LNCaP clone FGC (cell line): ENCODE measurements at regions not wholly inside any gene's neighbourhood (a gene's known extent, or its start where the extent isn't known, plus 50 kb on each side); places are given as distances from the start of the nearest gene placed in this dataset.

Experiments
- DNase-seq: peaks from one replicate; pipeline ENCODE4 v3.0.0-alpha.2; 2011; ENCODE audit warnings: low read depth
- H3K4me3 ChIP-seq: 2 replicates; pipeline ENCODE4 v1.5.1; 2011; ENCODE audit warnings: mild to moderate bottlenecking, low read depth, low read length, control low read depth
- TF ChIP-seq, protein P1 (sequence below): IDR thresholded peaks from 2 replicates; pipeline ENCODE4 v1.5.1; 2012; ENCODE audit warnings: mild to moderate bottlenecking; ENCODE audit not compliant: control insufficient read depth, insufficient read depth; ENCODE audit errors: extremely low read depth

DNA sequence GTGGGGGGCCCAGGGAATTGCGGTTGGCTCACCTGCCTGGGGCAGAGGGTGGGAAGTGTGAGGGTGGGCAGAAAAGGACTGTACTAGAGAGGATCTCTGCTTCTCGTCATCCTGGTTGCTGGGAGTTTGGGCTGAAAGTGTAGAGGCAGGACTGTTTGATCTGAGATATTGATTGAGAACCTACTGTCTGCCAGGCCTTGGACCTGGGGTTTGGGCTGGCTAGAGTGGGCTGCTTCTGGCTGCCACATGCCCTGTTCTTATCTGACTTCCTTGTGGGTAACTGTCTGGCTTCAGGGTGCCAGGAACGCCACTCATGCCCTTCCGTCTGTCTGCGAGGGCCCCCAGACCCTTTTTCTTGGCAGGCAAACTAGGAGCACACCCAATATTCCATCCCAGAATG lies 200.9 kb downstream of the FOXD2 start:
- TF ChIP-seq, protein P1, sequence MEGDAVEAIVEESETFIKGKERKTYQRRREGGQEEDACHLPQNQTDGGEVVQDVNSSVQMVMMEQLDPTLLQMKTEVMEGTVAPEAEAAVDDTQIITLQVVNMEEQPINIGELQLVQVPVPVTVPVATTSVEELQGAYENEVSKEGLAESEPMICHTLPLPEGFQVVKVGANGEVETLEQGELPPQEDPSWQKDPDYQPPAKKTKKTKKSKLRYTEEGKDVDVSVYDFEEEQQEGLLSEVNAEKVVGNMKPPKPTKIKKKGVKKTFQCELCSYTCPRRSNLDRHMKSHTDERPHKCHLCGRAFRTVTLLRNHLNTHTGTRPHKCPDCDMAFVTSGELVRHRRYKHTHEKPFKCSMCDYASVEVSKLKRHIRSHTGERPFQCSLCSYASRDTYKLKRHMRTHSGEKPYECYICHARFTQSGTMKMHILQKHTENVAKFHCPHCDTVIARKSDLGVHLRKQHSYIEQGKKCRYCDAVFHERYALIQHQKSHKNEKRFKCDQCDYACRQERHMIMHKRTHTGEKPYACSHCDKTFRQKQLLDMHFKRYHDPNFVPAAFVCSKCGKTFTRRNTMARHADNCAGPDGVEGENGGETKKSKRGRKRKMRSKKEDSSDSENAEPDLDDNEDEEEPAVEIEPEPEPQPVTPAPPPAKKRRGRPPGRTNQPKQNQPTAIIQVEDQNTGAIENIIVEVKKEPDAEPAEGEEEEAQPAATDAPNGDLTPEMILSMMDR = no peak
- no peak overlapping the region for H3K4me3 ChIP-seq
- DNase-seq = no peak

DNA sequence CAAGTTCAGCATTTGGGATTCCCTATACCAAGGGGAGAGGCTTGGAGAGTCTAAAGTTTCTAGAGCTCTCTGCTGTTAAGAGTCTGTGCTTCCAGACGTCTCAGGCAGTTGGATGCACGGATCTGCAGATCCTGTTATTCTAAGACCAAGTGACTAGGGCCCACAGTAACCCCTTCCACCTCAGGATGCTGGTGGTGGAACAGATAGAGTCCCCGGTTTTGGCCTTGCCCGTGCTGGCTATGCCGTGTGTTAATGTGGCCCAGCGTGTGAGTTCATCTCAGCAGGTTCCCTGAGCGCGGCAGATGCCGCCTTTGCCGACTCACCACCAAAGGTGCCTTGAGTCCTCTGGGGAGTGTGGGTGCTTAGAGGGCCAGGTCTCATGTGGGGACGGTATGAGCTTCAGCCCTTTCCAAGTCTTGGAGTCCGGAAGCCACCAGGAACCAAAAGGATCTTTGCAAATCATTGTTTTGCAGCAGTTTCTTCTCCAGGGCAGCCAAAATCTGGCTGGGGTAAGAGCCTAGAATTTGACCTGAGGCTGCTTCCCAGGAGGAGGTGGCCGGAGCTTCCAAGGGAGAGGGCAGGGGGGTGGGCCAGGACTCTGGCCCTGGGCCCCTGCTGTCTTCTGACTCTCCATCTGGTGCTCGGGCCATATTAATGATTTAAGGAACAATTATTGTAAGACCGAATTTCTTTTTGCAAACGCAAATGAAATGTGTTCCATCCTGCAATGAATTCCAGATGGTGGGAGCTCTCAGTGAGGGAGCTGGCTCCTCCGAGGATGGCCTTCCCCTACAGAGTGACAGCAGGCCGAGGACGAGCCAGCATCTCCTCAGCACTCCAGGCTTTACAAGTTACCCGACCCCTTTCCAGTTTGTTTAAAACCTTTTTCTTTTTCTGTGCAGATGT lies 205.7 kb downstream of the FOXD2 start:
- DNase-seq = no peak
- TF ChIP-seq, protein P1 = no peak
- no peak overlapping the region for H3K4me3 ChIP-seq

DNA sequence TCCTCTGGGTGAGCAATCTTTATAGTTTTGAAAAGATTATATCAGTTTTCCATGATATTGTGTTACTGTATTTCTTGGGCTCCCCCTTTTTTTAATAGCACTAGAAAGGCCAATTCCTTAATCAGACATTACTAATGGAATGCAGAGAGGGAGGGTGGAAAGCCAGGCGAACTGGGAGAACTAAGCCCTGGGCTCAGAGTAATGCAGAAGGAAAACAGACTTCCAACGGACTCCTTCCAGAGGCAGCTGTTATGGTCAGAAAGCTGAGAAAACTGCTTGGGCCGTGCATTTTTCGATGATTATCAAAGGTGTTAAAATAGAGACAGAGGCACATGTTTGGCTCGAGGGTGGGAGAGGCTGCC lies 206.3 kb downstream of the FOXD2 start:
- TF ChIP-seq, protein P1 = no peak
- no peak overlapping the region for H3K4me3 ChIP-seq
- no peak for DNase-seq

DNA sequence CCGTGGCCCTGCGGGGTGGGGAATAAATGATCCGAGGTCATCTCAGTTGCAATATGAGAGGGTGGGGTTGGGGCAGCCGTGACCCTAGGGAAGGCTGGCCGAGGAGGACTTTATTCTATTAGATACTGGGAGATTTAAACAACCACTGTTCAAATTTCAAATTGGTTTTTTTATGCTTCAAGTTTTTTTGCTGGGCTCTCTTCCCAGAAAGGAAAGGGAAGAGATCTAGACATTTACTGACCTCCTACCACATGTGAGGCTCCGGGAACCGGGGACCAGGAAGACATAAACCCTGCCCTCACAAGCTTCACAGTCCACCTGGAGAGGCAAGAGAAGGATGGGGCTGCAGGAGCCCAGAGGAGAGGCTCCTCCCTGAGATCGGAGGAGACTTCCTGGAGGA lies 207.3 kb downstream of the FOXD2 start:
- no peak for DNase-seq
- H3K4me3 ChIP-seq = no peak overlapping the region
- TF ChIP-seq, protein P1 = no peak

DNA sequence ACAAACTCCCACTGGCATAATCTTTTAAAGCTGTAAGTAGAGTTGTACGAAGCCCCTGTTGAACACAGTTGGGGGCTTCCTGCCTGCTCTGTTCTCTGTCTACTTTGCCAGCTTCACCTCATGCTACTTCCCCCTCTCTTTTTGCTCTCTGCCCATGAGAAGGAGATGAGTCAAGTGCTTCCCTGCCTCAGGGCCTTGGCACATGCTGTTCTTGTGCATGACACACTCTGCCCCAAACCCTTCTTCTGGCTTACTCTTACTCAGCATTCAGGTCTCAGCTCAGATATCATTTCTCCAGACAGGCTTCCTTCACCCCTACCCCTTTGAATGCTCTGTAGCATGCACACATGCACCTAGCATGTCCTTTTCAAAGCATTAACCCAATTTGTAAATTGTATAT lies 208.8 kb downstream of the FOXD2 start:
- TF ChIP-seq, protein P1 = no peak
- DNase-seq = no peak
- H3K4me3 ChIP-seq = no peak overlapping the region

DNA sequence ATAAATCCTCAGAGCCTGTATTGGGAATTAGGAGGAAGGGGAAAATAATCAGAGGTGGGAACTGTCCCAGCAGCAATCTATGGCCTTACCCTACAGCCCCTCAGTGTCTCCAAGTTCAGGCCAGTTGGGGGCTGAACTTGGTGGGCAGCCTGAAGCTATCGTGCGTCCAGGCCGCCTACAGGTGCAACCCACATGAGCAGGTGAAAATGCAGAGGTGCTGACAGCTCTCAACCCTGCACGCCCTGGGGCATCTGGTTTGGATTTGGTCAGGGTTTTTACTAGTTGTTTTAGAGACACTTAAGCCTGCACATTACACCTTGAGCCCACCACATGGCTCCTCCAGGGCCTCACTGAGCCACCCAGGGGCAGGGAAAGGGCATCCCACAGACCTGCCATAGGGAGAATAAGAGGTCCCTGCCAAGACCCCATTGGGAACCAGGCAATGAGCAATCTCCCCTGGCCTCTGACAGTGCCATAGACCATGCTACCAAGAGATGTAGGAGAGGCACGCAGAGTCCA lies 209.5 kb downstream of the FOXD2 start:
- TF ChIP-seq, protein P1 = no peak

DNA sequence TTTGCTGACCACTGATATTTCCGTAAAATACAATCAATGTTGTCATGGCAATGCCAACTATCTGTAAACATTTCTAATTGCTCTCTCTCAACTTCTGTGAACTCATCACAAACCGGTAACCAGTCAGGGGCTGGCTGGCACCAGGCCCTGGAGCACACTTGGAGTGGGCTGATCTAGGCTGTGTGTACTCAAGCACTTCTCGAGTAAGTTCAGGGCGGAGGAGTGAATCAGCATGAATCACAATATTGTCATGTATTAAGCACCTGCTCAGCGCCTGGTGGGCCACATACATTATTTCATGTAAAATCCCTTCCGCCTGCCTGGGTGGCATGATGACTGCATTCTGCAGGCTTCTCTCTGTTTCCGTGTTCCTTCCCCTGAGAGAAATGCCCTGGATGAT lies 212.4 kb downstream of the FOXD2 start:
- TF ChIP-seq, protein P1 = no peak
- no peak overlapping the region for H3K4me3 ChIP-seq
- DNase-seq = no peak

More for the DNA sequence above, 209.5 kb downstream of the FOXD2 start:
- no peak overlapping the region for H3K4me3 ChIP-seq
- DNase-seq = no peak
